SK-N-SH (cell line): ENCODE measurements at regions not wholly inside any gene's neighbourhood (a gene's known extent, or its start where the extent isn't known, plus 50 kb on each side); places are given as distances from the start of the nearest gene placed in this dataset.

Source experiments
- CTCF ChIA-PET: fragments of 300-600, 350-600 bp; formaldehyde crosslinking; extraction: SDS; loops from one replicate; lab custom pipeline; 2021; lab: Yijun Ruan, JAX
- POLR2A ChIA-PET: fragments of 350-600 bp; sonication (Branson Sonifier 250); formaldehyde crosslinking; extraction: SDS; loops from one replicate; lab custom pipeline; 2020; ENCODE audit warnings: antibody characterized with exemption, inconsistent platforms; lab: Yijun Ruan, JAX
- DNase-seq: peaks from one replicate; pipeline ENCODE4 v3.0.0; 2012
- H2AFZ ChIP-seq: fragments of 200-600 bp; sonication (generic); 2 replicates; pipeline ENCODE4 v1.8.1; 2016; ENCODE audit warnings: antibody characterized with exemption, mild to moderate bottlenecking, low read depth
- H3F3A ChIP-seq: fragments of 200-600 bp; sonication (generic); replicated peaks from 2 replicates; pipeline ENCODE3; 2016; ENCODE audit warnings: antibody characterized with exemption, mild to moderate bottlenecking; ENCODE audit not compliant: insufficient read depth
- H3K27ac ChIP-seq, 2 experiments: fragments of 200-500 bp in 1 of 2; fragments of 200-600 bp in 1 of 2; sonication (Bioruptor generic) in 1 of 2; sonication (generic), shearing (Covaris generic) in 1 of 2; 2 replicates each; pipeline versions ENCODE4 v1.5.1 to v1.6.1; 2014 to 2016; ENCODE audit warnings: low read depth in 2 of 2, inconsistent platforms in 1 of 2, low read length in 1 of 2, mild to moderate bottlenecking in 1 of 2, mixed read lengths in 1 of 2
- H3K27me3 ChIP-seq: fragments of 200-600 bp; sonication (generic), shearing (Covaris generic); 2 replicates; pipeline ENCODE4 v1.6.1; 2016; ENCODE audit warnings: mixed run types; ENCODE audit not compliant: insufficient read depth
- H3K36me3 ChIP-seq, 2 experiments: fragments of 200-500 bp in 1 of 2; fragments of 200-600 bp in 1 of 2; sonication (Bioruptor generic) in 1 of 2; sonication (generic) in 1 of 2; replicated peaks in 1 of 2; 2 replicates each; pipeline versions ENCODE3 to v1.5.1; 2014 to 2016; ENCODE audit warnings: low read length in 1 of 2, mild to moderate bottlenecking in 1 of 2; ENCODE audit not compliant: insufficient read depth in 2 of 2, control insufficient read depth in 1 of 2
- H3K4me1 ChIP-seq, 2 experiments: fragments of 200-500 bp in 1 of 2; fragments of 200-600 bp in 1 of 2; sonication (Bioruptor generic) in 1 of 2; sonication (generic), shearing (Covaris generic) in 1 of 2; 2 replicates each; pipeline versions ENCODE4 v1.5.1 to v1.6.1; 2014 to 2016; ENCODE audit warnings: low read depth in 1 of 2, low read length in 1 of 2, mixed run types in 1 of 2; ENCODE audit not compliant: insufficient read depth in 2 of 2, control insufficient read depth in 1 of 2
- H3K4me2 ChIP-seq: fragments of 200-600 bp; sonication (generic), shearing (Covaris generic); 2 replicates; pipeline ENCODE4 v1.6.1; 2017; ENCODE audit warnings: mixed run types
- H3K4me3 ChIP-seq, 2 experiments: fragments of 200-500 bp in 1 of 2; fragments of 200-600 bp in 1 of 2; sonication (Bioruptor generic) in 1 of 2; sonication (generic), shearing (Covaris generic) in 1 of 2; 2 replicates each; pipeline versions ENCODE4 v1.5.1 to v1.8.1; 2014 to 2016; ENCODE audit warnings: low read depth in 2 of 2, inconsistent platforms in 1 of 2, low read length in 1 of 2, mild to moderate bottlenecking in 1 of 2, mixed read lengths in 1 of 2, moderate library complexity in 1 of 2
- H3K79me2 ChIP-seq: fragments of 200-600 bp; sonication (generic); 2 replicates; pipeline ENCODE4 v1.8.1; 2017; ENCODE audit warnings: mild to moderate bottlenecking; ENCODE audit not compliant: insufficient read depth
- H3K9ac ChIP-seq: fragments of 200-600 bp; sonication (generic); 2 replicates; pipeline ENCODE4 v1.6.1; 2017; ENCODE audit warnings: mixed run types
- H3K9me2 ChIP-seq: fragments of 200-600 bp; sonication (generic); 2 replicates; pipeline ENCODE4 v1.6.1; 2017; ENCODE audit warnings: mixed run types
- H3K9me3 ChIP-seq: fragments of 200-600 bp; sonication (generic); 2 replicates; pipeline ENCODE4 v1.6.1; 2017; ENCODE audit warnings: mixed run types, mild to moderate bottlenecking, moderate library complexity
- H4K20me1 ChIP-seq: fragments of 200-600 bp; sonication (generic); 2 replicates; pipeline ENCODE4 v1.6.1; 2017; ENCODE audit warnings: mild to moderate bottlenecking, mixed run types; ENCODE audit not compliant: insufficient read depth
- ELF1 ChIP-seq: IDR thresholded peaks from 2 replicates; pipeline ENCODE4 v1.4.0; 2012
- GATA2 ChIP-seq: sonication (generic); formaldehyde crosslinking; IDR thresholded peaks from 2 replicates; pipeline ENCODE4 v1.5.0; 2020; ENCODE audit warnings: mild to moderate bottlenecking, missing genetic modification reagents
- NRF1 ChIP-seq: IDR thresholded peaks from 2 replicates; pipeline ENCODE4 v1.6.1; 2012; ENCODE audit warnings: low read depth, mild to moderate bottlenecking, low read length
- POLR2AphosphoS5 ChIP-seq: IDR thresholded peaks from 2 replicates; pipeline ENCODE4 v1.6.1; 2012; ENCODE audit warnings: low read depth, low read length
- TCF12 ChIP-seq: IDR thresholded peaks from 2 replicates; pipeline ENCODE4 v1.4.0; 2012
- TEAD4 ChIP-seq: IDR thresholded peaks from 2 replicates; pipeline ENCODE4 v1.4.0; 2012; ENCODE audit warnings: mild to moderate bottlenecking, borderline replicate concordance; ENCODE audit not compliant: insufficient read depth
- YY1 ChIP-seq: IDR thresholded peaks from 2 replicates; pipeline ENCODE4 v1.4.0; 2012; ENCODE audit warnings: low read depth, mild to moderate bottlenecking
- WGBS: methylation state at CpG from one replicate; pipeline ENCODE4 v1.1.6; 2017; ENCODE audit warnings: low lambda C conversion rate; 5-methylcytosine and 5-hydroxymethylcytosine counted together
- TF ChIP-seq, protein P1 (sequence below): IDR thresholded peaks from 2 replicates; pipeline ENCODE4 v1.4.0; 2012; ENCODE audit warnings: low read depth, borderline replicate concordance
- TF ChIP-seq, protein P2 (sequence below): IDR thresholded peaks from 2 replicates; pipeline ENCODE4 v1.4.0; 2012; ENCODE audit warnings: low read depth, borderline replicate concordance

DNA sequence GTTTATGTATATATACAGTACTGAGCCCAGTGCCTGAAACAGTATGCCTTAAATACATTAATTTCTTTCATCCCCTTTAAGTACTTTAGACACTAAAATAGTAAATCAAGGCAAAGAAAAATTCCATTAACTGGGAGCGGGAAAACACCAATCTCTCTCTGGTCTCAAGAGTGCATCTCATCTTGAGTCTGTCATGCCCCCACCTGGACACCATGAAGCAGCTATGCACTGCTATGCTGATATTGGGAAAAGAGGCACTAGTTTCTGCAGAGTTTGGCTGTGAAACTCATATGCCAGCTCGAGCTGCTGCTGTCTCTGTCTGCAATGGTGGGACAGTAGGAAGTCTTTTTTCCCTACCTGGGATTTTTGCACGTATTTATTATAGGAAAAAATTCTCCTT is 754.4 kb upstream of the RAG2 start:
- 31% methylated on average over 3 of the region's 3 CpGs for WGBS
- Histone ChIP-seq H3K9me2 (no peaks in the 10 kb centered on the region), H3K79me2 (no peaks in the 10 kb centered on the region), H3K9ac (no peak overlapping the region), H3K4me3 (no peak overlapping the region), H3K27me3 (no peaks in the 10 kb centered on the region), H3F3A (peaks cover 12% of the 10 kb centered on the region), H4K20me1 (no peaks in the 10 kb centered on the region), H3K4me2 (no peak overlapping the region), H3K9me3 (no peaks in the 10 kb centered on the region)
- POLR2A ChIA-PET = no interaction called here
- no peak for TF ChIP-seq TCF12
- no peak for TF ChIP-seq POLR2AphosphoS5
- TF ChIP-seq, protein P1, sequence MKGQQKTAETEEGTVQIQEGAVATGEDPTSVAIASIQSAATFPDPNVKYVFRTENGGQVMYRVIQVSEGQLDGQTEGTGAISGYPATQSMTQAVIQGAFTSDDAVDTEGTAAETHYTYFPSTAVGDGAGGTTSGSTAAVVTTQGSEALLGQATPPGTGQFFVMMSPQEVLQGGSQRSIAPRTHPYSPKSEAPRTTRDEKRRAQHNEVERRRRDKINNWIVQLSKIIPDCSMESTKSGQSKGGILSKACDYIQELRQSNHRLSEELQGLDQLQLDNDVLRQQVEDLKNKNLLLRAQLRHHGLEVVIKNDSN = no peak
- TF ChIP-seq, all 33 proteins: peak for 0
- CTCF ChIA-PET = no interaction called here
- DNase-seq = no peak
- no peak overlapping the region for H2AFZ ChIP-seq
- no peaks in the 10 kb centered on the region for H3K36me3 ChIP-seq
- H3K27ac ChIP-seq = no peak overlapping the region
- H3K4me1 ChIP-seq = peaks cover 0 to 5% of the 10 kb centered on the region in 2 experiments; a peak in 1 of 4 replicates

DNA sequence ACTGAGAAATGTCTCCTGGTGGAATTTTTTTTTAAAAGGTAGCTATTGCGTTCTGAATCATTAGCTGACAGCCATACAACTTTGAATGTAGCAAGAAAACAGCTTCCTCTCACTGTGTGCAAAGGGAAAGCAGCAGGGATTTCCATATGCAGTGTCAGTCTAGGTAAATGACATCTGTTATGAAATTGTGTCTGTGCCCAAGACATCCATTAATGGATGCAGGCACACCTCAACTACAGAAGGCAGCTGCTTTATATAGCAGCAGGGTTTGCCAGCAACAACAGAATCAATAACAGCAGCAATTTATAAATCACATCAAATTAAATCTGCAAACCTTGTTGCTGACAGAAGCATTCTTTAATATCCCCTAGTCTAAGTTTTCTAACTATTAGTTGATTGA is 745.3 kb upstream of the RAG2 start:
- ChIA-PET CTCF (no interaction called here), POLR2A (no interaction called here)
- Histone ChIP-seq H3K4me1 (no peaks in the 10 kb centered on the region; a peak in 1 of 4 replicates), H4K20me1 (no peaks in the 10 kb centered on the region), H3K9me3 (no peaks in the 10 kb centered on the region), H3K79me2 (no peaks in the 10 kb centered on the region), H3K4me2 (no peak overlapping the region), H3K27me3 (no peaks in the 10 kb centered on the region)
- no peak for DNase-seq
- WGBS = 7% methylated on average over 1 of the region's 1 CpG
- TF ChIP-seq, protein P2, sequence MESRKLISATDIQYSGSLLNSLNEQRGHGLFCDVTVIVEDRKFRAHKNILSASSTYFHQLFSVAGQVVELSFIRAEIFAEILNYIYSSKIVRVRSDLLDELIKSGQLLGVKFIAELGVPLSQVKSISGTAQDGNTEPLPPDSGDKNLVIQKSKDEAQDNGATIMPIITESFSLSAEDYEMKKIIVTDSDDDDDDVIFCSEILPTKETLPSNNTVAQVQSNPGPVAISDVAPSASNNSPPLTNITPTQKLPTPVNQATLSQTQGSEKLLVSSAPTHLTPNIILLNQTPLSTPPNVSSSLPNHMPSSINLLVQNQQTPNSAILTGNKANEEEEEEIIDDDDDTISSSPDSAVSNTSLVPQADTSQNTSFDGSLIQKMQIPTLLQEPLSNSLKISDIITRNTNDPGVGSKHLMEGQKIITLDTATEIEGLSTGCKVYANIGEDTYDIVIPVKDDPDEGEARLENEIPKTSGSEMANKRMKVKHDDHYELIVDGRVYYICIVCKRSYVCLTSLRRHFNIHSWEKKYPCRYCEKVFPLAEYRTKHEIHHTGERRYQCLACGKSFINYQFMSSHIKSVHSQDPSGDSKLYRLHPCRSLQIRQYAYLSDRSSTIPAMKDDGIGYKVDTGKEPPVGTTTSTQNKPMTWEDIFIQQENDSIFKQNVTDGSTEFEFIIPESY = no peak
- no peak for TF ChIP-seq ELF1
- no peak for TF ChIP-seq GATA2 (CRISPR knock-in tag)
- TF ChIP-seq, protein P1 = no peak
- TF ChIP-seq TCF12 = no peak
- TF ChIP-seq NRF1 = no peak
- TF ChIP-seq YY1 = no peak
- no peak for TF ChIP-seq TEAD4
- TF ChIP-seq, all 33 proteins: peak for 0
- no peak overlapping the region for H3K4me3 ChIP-seq
- H3F3A ChIP-seq = peaks cover 4% of the 10 kb centered on the region
- no peak overlapping the region for H3K9ac ChIP-seq
- H3K9me2 ChIP-seq = no peaks in the 10 kb centered on the region
- H2AFZ ChIP-seq = no peak overlapping the region
- H3K27ac ChIP-seq = no peak overlapping the region
- H3K36me3 ChIP-seq = no peaks in the 10 kb centered on the region
